Esophagus squamous epithelium (tissue), 4 donors: ENCODE measurements at regions not wholly inside any gene's neighbourhood (a gene's known extent, or its start where the extent isn't known, plus 50 kb on each side); places are given as distances from the start of the nearest gene placed in this dataset.

Source experiments
- CTCF ChIP-seq, 6 experiments: fragments of 450-650 bp in 4 of 6; fragments of 200-600 bp in 2 of 6; sonication (generic) in 2 of 6; IDR thresholded peaks; one replicate each; pipeline ENCODE4 v1.5.1; 2016 to 2019; ENCODE audit warnings: antibody characterized with exemption in 6 of 6, mild to moderate bottlenecking in 4 of 6, moderate library complexity in 4 of 6
- POLR2A ChIP-seq, 4 donors: fragments of 450-650 bp; IDR thresholded peaks; one replicate each; pipeline ENCODE4 v1.6.1; 2017; ENCODE audit warnings: antibody characterized with exemption in 4 of 4, mild to moderate bottlenecking in 4 of 4, moderate library complexity in 3 of 4

GRCh38 chr15:23806980-23807379 is 119.9 kb upstream of the NDN start:
- TF ChIP-seq POLR2A (IDR thresholded peaks at IDR 0.05) = no peak
- TF ChIP-seq CTCF (IDR thresholded peaks at IDR 0.05) = no peak
